Epidermal melanocyte (primary cell): ENCODE measurements at regions not wholly inside any gene's neighbourhood (a gene's known extent, or its start where the extent isn't known, plus 50 kb on each side); places are given as distances from the start of the nearest gene placed in this dataset.

Source experiments
- DNase-seq: peaks from one replicate; pipeline ENCODE4 v3.0.0; 2011; ENCODE audit warnings: low spot score; ENCODE audit not compliant: insufficient read length

- no peak for DNase-seq
Observed at GRCh38 chr4:59987289-59987688, 1212.8 kb upstream of the ADGRL3 start.

GRCh38 chr4:59994118-59994517 lies 1206.0 kb upstream of the ADGRL3 start:
- no peak for DNase-seq

GRCh38 chr4:60002603-60003337 lies 1197.4 kb upstream of the ADGRL3 start:
- DNase-seq = no peak

- DNase-seq = no peak
Observed at GRCh38 chr4:60013464-60014184, 1186.5 kb upstream of the ADGRL3 start.

GRCh38 chr4:60016971-60017370 lies 1183.2 kb upstream of the ADGRL3 start:
- DNase-seq = no peak

- DNase-seq = no peak
Observed at GRCh38 chr4:60019180-60019579, 1180.9 kb upstream of the ADGRL3 start.

- no peak for DNase-seq
Observed at GRCh38 chr4:60019946-60020345, 1180.2 kb upstream of the ADGRL3 start.

- DNase-seq = no peak
Observed at GRCh38 chr4:60020389-60020788, 1179.7 kb upstream of the ADGRL3 start.

GRCh38 chr4:60033826-60034225 lies 1166.3 kb upstream of the ADGRL3 start:
- no peak for DNase-seq

- no peak for DNase-seq
Observed at GRCh38 chr4:60034361-60034760, 1165.8 kb upstream of the ADGRL3 start.

- DNase-seq = no peak
Observed at GRCh38 chr4:60039908-60040307, 1160.2 kb upstream of the ADGRL3 start.

- no peak for DNase-seq
Observed at GRCh38 chr4:60042231-60042652, 1157.9 kb upstream of the ADGRL3 start.

- no peak for DNase-seq
Observed at GRCh38 chr4:60042941-60043340, 1157.2 kb upstream of the ADGRL3 start.

GRCh38 chr4:60078984-60079383 lies 1121.1 kb upstream of the ADGRL3 start:
- DNase-seq = no peak

- DNase-seq = no peak
Observed at GRCh38 chr4:60081839-60082238, 1118.3 kb upstream of the ADGRL3 start.

- no peak for DNase-seq
Observed at GRCh38 chr4:60088807-60089486, 1111.2 kb upstream of the ADGRL3 start.

GRCh38 chr4:60089546-60090273 lies 1110.4 kb upstream of the ADGRL3 start:
- DNase-seq = no peak

GRCh38 chr4:60096676-60097075 lies 1103.5 kb upstream of the ADGRL3 start:
- no peak for DNase-seq

GRCh38 chr4:60116592-60116991 lies 1083.5 kb upstream of the ADGRL3 start:
- no peak for DNase-seq

GRCh38 chr4:60117726-60118323 lies 1082.3 kb upstream of the ADGRL3 start:
- no peak for DNase-seq

- DNase-seq = no peak
Observed at GRCh38 chr4:60122820-60123219, 1077.3 kb upstream of the ADGRL3 start.
